HAP-1 (cell line): ENCODE measurements at regions not wholly inside any gene's neighbourhood (a gene's known extent, or its start where the extent isn't known, plus 50 kb on each side); places are given as distances from the start of the nearest gene placed in this dataset.
"Not testable (repeated sequence)": the region's sequence is repeated elsewhere in the genome, so short reads cannot be mapped to it uniquely, and the experiment has no call there.

Experiments used
- DNase-seq, 2 experiments: peaks; one replicate each; pipeline ENCODE4 v3.0.0-alpha.2; 2016 to 2020; ENCODE audit warnings: low spot score in 2 of 2
- H3K27me3 ChIP-seq: fragments of 250-450 bp; sonication (Bioruptor Pico); 2 replicates; pipeline ENCODE4 v1.5.1; 2020; ENCODE audit warnings: low read depth, mild to moderate bottlenecking, moderate library complexity
- H3K36me3 ChIP-seq: fragments of 250-450 bp; sonication (Bioruptor Pico); replicated peaks from 2 replicates; pipeline ENCODE4 v1.5.1; 2020; ENCODE audit warnings: mild to moderate bottlenecking
- H3K4me1 ChIP-seq: fragments of 250-450 bp; sonication (Bioruptor Pico); 2 replicates; pipeline ENCODE4 v1.5.1; 2020; ENCODE audit warnings: mild to moderate bottlenecking
- H3K4me3 ChIP-seq: fragments of 250-450 bp; sonication (Bioruptor Pico); 2 replicates; pipeline ENCODE4 v1.5.1; 2020; ENCODE audit warnings: mild to moderate bottlenecking, moderate library complexity
- H3K9me3 ChIP-seq: fragments of 250-450 bp; sonication (Bioruptor Pico); 2 replicates; pipeline ENCODE4 v1.5.1; 2020; ENCODE audit warnings: mild to moderate bottlenecking, moderate library complexity
- in situ Hi-C: fragments of 300-500 bp; cut with MboI; formaldehyde crosslinking; loops from 3 replicates; pipeline ENCODE4 v1.14.3; 2020; ENCODE audit warnings: low sequenced_read_pairs, inconsistent platforms, mixed read lengths

DNA sequence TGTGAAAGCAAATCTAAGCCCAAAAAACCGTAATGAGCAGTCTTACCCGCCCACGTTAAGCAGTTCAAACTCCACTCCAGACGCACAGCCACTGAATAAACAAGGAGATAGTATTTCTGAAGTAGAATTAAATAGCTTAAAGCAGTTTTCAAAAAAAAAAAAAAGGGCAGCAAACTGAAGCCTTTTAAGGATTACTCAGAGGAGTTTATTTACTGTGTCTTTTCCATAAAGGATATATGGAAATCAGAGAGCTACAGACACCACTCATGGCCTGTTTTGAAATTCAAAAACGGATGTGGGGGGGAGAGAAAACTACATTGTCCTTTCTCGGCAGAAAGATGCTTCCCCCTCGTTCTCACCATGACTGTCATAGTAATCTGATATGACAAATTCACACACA, 83.7 kb upstream of the IRX1 start:
- Histone ChIP-seq H3K9me3 (no peaks in the 10 kb centered on the region), H3K4me3 (no peak overlapping the region), H3K36me3 (no peaks in the 10 kb centered on the region), H3K27me3 (no peaks in the 10 kb centered on the region), H3K4me1 (no peaks in the 10 kb centered on the region)
- in situ Hi-C loops: no loop called here
- DNase-seq: no peak

DNA sequence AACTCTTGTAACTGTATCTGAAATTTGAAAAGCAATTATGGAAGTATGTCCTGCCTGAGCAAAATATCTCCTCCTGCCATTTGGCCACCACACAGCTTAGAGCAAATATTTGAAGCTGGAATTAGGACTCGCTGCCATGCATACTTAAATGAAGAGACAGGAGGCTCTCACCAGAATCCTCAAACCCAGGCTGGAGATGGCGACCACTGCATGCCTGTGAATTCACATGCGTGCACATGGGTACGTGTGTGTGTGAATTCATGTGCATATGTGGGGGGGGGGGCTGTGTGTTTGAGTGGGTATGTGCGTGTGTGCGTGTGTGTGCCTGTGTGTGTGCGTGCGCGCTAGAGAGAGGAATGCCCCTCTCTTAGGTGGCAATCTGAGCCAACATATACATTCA, 84.1 kb upstream of the IRX1 start:
- Histone ChIP-seq H3K4me3 (no peak overlapping the region), H3K9me3 (no peaks in the 10 kb centered on the region), H3K36me3 (no peaks in the 10 kb centered on the region), H3K4me1 (no peaks in the 10 kb centered on the region), H3K27me3 (no peaks in the 10 kb centered on the region)
- in situ Hi-C loops: no loop called here
- DNase-seq: no peak

DNA sequence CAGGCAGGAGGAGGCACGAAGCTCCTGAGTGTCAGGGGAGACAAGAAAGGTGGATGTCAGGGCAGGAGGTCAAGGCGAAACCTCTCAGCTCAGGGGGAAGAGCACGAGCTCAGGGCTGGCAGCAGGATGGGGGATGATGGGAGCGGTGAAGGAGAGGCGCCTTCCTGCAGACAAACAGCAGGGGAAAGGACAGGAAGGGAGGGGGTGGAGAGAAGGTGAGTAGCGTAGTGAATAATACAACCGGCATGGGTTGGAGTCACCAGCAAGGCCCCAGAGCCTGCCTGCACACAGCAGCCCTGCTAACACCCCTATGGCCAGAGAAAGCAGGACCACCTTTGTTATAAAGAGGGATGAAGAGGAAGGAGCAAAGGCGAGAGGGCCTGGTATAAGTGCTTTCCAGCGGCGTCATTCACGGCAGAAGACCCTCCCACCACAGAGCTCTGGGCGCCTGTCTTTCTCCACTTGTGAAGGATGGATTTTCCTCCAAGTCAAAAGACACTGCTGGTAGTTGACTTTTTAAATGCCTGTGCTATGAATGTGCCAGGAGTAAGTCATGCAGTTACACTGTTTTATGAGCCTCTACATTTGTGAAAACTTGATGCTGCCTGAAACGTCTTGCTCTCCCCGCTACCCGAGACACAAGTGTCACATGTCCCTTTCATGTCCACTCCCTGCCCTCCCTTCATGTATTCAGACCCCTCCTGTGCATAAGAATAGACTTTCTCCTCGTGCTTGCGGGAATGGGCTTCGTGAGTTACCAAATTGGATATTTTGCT, 84.8 kb upstream of the IRX1 start:
- no peaks in the 10 kb centered on the region for H3K4me1 ChIP-seq
- H3K27me3 ChIP-seq: no peaks in the 10 kb centered on the region
- no peaks in the 10 kb centered on the region for H3K9me3 ChIP-seq
- in situ Hi-C loops: no loop called here
- H3K36me3 ChIP-seq: no peaks in the 10 kb centered on the region
- DNase-seq: no peak
- H3K4me3 ChIP-seq: no peak overlapping the region

DNA sequence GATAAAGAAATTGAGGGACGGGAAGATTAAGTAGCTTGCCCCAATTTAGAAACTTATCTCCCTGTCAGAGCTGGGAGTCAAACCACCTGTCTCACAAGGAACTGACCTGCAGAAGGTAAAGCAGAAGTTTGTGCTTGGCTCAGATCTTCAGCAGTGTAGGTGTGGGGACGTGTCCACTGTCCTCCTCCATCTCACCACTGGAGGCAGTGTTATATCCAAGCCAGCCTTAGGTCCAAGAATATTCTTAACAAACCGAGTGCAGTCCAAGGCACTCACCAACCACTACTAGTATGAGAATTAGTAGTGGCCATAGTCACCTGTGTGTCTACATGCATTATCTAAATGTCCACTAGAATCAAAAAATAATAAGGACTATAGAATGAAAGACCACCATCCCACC, 86.3 kb upstream of the IRX1 start:
- Histone ChIP-seq H3K27me3 (no peaks in the 10 kb centered on the region), H3K9me3 (no peaks in the 10 kb centered on the region), H3K4me3 (no peak overlapping the region), H3K4me1 (no peaks in the 10 kb centered on the region), H3K36me3 (no peaks in the 10 kb centered on the region)
- no peak for DNase-seq
- in situ Hi-C loops: no loop called here

DNA sequence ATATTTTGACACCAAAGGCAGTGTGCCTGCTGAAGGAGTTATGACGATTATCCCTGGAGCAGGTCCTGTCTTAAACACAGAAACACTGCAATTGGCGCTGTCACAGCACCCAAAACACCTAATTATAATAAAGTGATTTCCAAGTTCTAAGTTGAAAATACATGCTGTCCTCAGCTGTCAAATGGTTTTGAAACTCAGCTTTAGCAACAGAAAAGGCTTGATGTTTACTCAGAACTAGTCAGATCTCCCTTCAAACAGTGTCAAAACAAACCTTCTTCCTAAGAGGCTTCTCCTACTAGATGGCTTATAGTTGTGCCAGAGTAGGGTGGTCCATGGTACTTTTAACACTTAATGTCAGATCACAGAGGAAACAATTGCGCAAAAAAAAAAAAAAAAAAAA, 87.2 kb upstream of the IRX1 start:
- Histone ChIP-seq H3K9me3 (no peaks in the 10 kb centered on the region), H3K27me3 (no peaks in the 10 kb centered on the region), H3K36me3 (no peaks in the 10 kb centered on the region), H3K4me1 (no peaks in the 10 kb centered on the region), H3K4me3 (no peak overlapping the region)
- in situ Hi-C loops: no loop called here
- no peak for DNase-seq

DNA sequence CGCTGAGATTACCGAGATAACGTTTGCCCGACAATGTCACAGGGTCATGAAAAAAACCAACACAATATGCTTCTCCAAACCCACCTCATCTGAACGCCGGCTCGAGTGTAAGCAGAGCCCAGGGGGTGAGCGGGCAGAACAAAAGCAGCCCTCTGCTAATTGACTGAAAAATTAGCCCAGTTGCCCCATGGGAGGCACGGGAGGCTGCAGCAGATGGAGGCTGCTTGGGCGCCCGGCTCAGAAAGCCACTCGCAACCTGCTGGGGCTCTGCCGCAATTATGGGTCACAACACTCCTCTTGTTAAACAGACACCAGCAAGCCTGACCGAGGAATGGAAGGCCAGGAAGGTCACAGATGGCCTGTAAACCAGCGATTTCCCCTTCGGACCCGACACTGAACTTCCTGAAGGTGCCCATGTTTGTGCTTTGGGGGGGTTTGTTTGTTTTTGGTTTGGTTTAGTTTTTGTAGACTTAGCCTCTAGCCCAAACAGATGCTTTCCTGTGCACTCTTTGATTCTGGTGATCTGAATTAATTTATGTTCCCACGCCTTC, 104.6 kb upstream of the IRX1 start:
- DNase-seq: no peak
- H3K4me1 ChIP-seq: no peaks in the 10 kb centered on the region
- no peaks in the 10 kb centered on the region for H3K36me3 ChIP-seq
- in situ Hi-C loops: no loop called here
- no peak overlapping the region for H3K4me3 ChIP-seq
- H3K27me3 ChIP-seq: no peaks in the 10 kb centered on the region
- no peaks in the 10 kb centered on the region; the same call in 1 of the 2 replicates for H3K9me3 ChIP-seq

DNA sequence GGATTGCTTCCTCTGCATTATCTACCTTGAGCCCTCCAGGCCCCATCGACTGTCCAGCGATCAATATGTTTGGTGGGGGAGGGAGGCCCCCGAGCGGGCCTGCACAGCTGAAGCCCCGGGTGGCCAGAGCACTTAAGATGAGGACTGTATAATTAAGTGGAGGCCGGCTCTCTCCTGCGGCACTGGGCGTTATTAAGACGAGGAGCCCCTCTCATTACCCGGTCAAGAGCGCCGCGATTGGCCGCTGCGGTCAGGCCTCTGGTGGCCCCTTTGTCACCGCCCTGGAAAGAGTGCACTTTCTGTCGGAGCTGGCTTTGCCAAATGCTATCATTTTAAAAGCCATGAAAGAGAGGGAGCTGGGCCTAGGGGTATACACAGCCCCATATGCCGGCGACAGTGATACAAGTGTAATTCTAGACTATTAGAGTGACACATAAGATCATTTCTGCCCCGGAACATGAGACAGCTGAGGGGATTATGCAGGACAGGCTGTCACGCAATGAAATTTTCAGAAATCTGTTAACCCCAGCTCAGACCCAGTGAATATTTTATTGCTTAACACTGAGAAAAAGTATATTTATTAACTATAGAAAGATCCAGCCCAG, 106.3 kb upstream of the IRX1 start:
- no peak overlapping the region for H3K4me3 ChIP-seq
- no peaks in the 10 kb centered on the region for H3K4me1 ChIP-seq
- H3K9me3 ChIP-seq: no peaks in the 10 kb centered on the region; the same call in 1 of the 2 replicates
- no peaks in the 10 kb centered on the region for H3K27me3 ChIP-seq
- no peaks in the 10 kb centered on the region for H3K36me3 ChIP-seq
- no peak for DNase-seq
- in situ Hi-C loops: no loop called here

DNA sequence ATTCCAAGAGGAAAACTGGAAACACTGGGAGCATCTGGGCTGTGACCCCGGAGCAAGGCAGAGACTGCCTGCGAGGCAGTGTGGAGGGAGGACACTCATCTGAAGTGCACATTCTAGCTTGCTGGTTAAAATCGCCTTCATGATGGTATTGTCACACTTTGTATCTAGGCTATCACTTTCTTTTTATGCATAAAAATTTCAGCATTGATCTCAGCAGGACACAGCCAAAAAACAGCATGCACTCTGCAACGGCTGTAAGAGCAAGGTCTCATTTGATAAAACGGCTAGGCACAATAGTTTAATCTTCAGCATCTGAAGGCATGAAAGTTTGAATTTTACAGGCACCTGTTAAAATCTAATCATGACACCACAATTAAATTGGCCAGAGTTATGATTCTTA, 110.8 kb upstream of the IRX1 start:
- H3K9me3 ChIP-seq: no peaks in the 10 kb centered on the region
- no peak overlapping the region for H3K4me3 ChIP-seq
- no peak for DNase-seq
- H3K27me3 ChIP-seq: no peaks in the 10 kb centered on the region
- H3K36me3 ChIP-seq: no peaks in the 10 kb centered on the region
- in situ Hi-C loops: no loop called here
- no peaks in the 10 kb centered on the region for H3K4me1 ChIP-seq

DNA sequence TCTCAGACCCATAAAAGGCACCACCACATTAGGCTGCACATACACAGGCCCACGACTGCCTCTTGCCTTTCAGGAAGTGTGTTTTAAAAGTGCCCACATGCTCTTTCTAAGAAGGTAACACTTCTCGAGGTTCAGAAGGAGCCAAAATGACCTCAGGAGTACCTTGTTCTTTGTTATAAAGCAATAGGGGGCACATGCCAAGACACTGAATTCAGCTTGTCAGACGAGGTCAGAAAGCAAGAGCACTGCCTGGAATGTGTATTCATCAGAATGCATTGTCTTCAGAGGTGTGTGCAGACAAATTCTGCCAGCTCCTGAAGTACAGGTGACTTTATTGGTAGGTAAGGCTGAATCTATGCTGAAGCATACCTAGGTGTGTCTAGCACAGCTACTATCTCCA, 114.5 kb upstream of the IRX1 start:
- no peaks in the 10 kb centered on the region for H3K9me3 ChIP-seq
- no peaks in the 10 kb centered on the region for H3K36me3 ChIP-seq
- in situ Hi-C loops: no loop called here
- H3K27me3 ChIP-seq: no peaks in the 10 kb centered on the region
- no peak overlapping the region for H3K4me3 ChIP-seq
- no peak for DNase-seq
- H3K4me1 ChIP-seq: no peaks in the 10 kb centered on the region

DNA sequence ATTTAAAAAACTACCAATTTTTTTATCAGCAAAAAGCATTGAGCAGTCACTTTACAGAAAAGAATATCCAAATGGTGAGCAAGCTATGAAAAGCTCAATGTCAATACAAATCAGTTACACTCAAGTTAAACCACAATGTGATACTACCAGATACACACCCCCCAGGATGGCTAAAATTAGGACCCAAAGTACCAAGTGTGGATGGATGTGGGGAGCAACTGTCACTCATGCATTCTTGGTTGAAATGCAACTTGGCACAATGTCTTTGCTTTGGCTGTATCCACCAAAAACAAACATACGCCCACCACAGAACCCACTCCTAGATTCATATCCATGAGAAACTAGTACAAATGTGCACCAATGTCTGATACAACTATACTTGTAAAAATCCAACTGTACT, 120.0 kb upstream of the IRX1 start:
- Histone ChIP-seq H3K4me1 (no peaks in the 10 kb centered on the region), H3K27me3 (no peaks in the 10 kb centered on the region)

DNA sequence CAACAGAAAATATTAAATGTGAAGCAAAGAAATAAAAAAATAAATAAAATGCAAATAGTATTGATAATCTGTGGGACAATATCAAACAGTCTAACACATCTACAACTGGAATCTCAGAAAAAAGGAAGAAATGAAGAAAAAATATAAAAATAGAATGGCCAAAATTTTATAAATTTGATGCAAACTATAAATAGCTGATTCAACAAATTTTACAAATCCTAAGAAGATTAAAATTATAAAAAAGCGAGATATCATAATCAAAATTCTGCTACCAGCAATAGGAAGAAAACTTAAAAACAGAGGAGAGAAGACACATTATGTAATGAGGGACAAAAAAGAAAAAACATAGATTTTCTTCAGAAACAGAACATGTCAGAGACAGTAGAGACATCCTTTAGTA, 129.2 kb upstream of the IRX1 start:
- Histone ChIP-seq H3K9me3 (no peaks in the 10 kb centered on the region), H3K36me3 (no peaks in the 10 kb centered on the region), H3K4me1 (no peaks in the 10 kb centered on the region), H3K4me3 (no peak overlapping the region), H3K27me3 (no peaks in the 10 kb centered on the region)
- no peak for DNase-seq
- in situ Hi-C loops: no loop called here

More for the DNA sequence above, 120.0 kb upstream of the IRX1 start:
- in situ Hi-C loops: no loop called here
- Histone ChIP-seq H3K36me3 (no peaks in the 10 kb centered on the region), H3K4me3 (no peak overlapping the region), H3K9me3 (no peaks in the 10 kb centered on the region)
- DNase-seq: no peak

DNA sequence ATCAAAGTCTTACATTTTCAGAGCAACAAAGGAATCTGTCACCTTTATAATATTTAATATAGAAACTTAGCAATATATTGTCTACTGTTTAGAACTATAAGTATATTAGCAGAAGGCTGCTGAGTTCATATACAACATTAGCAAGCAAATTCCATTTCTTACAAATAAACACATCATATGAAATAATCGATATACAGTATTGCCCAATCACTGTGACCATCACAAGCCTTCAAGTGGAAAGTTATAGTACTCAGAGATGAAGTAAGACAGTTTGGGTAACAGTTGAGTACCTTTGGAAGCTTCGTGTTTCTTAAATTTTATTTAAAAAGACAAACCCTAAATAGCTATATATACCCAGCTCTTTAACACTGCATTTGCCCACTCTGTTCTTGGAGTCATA, 135.2 kb upstream of the IRX1 start:
- DNase-seq: no peak

DNA sequence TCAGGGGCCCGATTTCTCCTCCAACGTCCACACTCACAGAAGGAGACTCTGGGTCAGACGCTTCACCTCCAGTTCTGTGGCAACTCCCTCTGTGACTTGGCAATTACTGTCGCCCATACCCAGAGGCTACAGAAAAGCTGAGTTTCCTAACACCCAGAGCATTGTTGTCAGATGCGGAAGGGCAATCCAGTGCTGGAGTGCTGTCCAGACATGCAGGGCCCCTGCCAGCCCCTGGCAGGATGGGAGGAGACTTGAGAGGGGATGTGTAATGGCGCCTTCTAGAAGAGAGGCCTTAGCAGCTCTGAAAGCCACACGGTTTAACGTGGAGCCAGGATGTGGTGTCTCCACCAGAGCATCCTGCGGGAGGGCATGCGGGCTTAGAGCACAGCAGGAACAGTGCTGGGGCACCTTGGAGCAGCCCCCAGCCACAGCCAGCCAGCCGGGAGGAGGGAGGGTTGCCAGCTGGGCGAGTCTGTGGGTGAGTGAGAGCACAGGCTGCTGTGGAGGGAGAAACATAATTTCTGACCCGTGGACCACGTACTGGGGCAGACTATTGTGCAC, 139.4 kb upstream of the IRX1 start:
- H3K36me3 ChIP-seq: no peaks in the 10 kb centered on the region
- no peaks in the 10 kb centered on the region for H3K27me3 ChIP-seq
- no peak for DNase-seq
- no peak overlapping the region for H3K4me3 ChIP-seq
- in situ Hi-C loops: no loop called here
- H3K4me1 ChIP-seq: no peaks in the 10 kb centered on the region
- no peaks in the 10 kb centered on the region for H3K9me3 ChIP-seq

More for the DNA sequence above, 135.2 kb upstream of the IRX1 start:
- in situ Hi-C loops: no loop called here
- Histone ChIP-seq H3K4me1 (no peaks in the 10 kb centered on the region), H3K36me3 (no peaks in the 10 kb centered on the region), H3K27me3 (no peaks in the 10 kb centered on the region), H3K9me3 (no peaks in the 10 kb centered on the region), H3K4me3 (no peak overlapping the region)

DNA sequence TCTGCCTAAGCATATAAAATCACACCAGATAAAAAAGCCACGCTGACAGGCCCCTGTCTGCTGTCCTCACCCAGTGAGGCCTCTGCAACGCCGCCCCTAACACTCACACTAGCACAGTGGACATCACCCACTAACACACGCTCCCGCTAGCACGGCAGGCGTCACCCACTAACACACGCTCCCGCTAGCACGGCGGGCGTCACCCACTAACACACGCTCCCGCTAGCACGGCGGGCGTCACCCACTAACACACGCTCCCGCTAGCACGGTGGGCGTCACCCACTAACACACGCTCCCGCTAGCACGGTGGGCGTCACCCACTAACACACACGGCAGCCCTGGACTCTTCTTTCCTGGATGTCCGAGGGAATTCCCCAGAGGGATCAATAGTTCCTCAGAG, 141.6 kb upstream of the IRX1 start:
- H3K4me3 ChIP-seq, H3K4me1 ChIP-seq, H3K9me3 ChIP-seq, H3K36me3 ChIP-seq, in situ Hi-C loops, H3K27me3 ChIP-seq, DNase-seq: not testable (repeated sequence)
